ENCODE measurements at regions not wholly inside any gene's neighbourhood (a gene's known extent, or its start where the extent isn't known, plus 50 kb on each side); places are given as distances from the start of the nearest gene placed in this dataset.

- Mint-ChIP-seq H3K27ac (no peak overlapping the region), H3K4me1 (no peaks in the 10 kb centered on the region), H3K27me3 (peaks cover 0 to 21% (median 19%) of the 10 kb centered on the region in 3 donors), H3K9me3 (no peaks in the 10 kb centered on the region), H3K36me3 (no peaks in the 10 kb centered on the region), H3K4me3 (no peak overlapping the region)
- DNase-seq: no peak
- no peak for ATAC-seq (ENCODE audit: low read depth in 2 of 2)
Observed at GRCh38 chr6:168154263-168154917, 75.4 kb upstream of the FRMD1 start.

GRCh38 chr6:168153553-168153952 is 74.5 kb upstream of the FRMD1 start:
- Mint-ChIP-seq H3K4me3 (no peak overlapping the region), H3K4me1 (no peaks in the 10 kb centered on the region), H3K27me3 (peaks cover 4 to 21% (median 19%) of the 10 kb centered on the region in 3 donors), H3K27ac (no peak overlapping the region), H3K9me3 (no peaks in the 10 kb centered on the region), H3K36me3 (no peaks in the 10 kb centered on the region)
- no peak for DNase-seq
- no peak for ATAC-seq (ENCODE audit: low read depth in 2 of 2)

- peaks cover 4 to 21% (median 19%) of the 10 kb centered on the region in 3 donors for H3K27me3 Mint-ChIP-seq
- no peak overlapping the region for H3K27ac Mint-ChIP-seq
- no peaks in the 10 kb centered on the region for H3K4me1 Mint-ChIP-seq
- DNase-seq (no peak), ATAC-seq (ENCODE audit: low read depth in 2 of 2) (no peak)
- H3K9me3 Mint-ChIP-seq: no peaks in the 10 kb centered on the region
- no peak overlapping the region for H3K4me3 Mint-ChIP-seq
- H3K36me3 Mint-ChIP-seq: no peaks in the 10 kb centered on the region
Observed at GRCh38 chr6:168152980-168153379, 74.0 kb upstream of the FRMD1 start.

DNA sequence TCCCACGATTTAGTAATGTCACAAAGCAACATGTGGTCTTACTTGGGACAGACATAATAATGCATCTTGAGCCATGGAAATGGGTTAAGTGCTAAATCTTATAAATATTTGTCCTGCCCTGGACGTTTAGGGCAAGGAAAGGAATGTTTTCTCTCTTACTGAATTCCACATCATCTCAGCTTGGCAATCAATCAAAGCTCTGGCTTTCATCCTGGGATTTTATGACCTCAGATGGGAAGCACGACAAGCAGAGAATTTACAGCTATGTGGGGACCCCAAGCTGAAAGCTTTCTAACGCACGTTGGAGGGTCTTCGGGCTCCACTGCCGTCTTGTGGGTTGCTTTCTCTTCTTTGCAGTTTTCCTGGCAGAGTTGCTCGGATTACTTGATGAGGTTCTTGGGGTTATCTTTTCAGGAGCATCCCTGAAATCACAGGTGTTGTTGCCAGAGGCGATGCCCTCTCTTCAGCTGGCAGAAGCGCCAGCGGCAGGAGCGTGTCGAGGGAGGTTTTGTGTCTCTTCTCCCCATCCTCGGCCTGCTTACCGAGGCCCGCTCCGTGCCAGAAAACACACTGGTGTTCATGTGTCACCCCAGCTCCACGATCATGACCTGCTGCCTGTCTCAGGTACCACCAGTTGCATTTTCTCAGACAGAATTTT is 73.4 kb upstream of the FRMD1 start:
- Mint-ChIP-seq H3K27me3 (peaks cover 4 to 19% (median 17%) of the 10 kb centered on the region in 3 donors), H3K4me3 (no peak overlapping the region)
- no peak for ATAC-seq (ENCODE audit: low read depth in 2 of 2)

GRCh38 chr6:168150551-168151320 is 71.7 kb upstream of the FRMD1 start:
- DNase-seq (no peak), ATAC-seq (ENCODE audit: low read depth in 2 of 2) (no peak)
- Mint-ChIP-seq H3K27ac (no peak overlapping the region), H3K4me1 (no peaks in the 10 kb centered on the region), H3K9me3 (no peaks in the 10 kb centered on the region), H3K27me3 (peaks cover 4 to 14% (median 13%) of the 10 kb centered on the region in 3 donors), H3K4me3 (no peak overlapping the region), H3K36me3 (no peaks in the 10 kb centered on the region)

More for the DNA sequence above, 73.4 kb upstream of the FRMD1 start:
- Mint-ChIP-seq H3K4me1 (no peaks in the 10 kb centered on the region), H3K36me3 (no peaks in the 10 kb centered on the region), H3K27ac (no peak overlapping the region), H3K9me3 (no peaks in the 10 kb centered on the region)
- no peak for DNase-seq

- Mint-ChIP-seq H3K9me3 (peaks cover 0 to 13% (median 0%) of the 10 kb centered on the region in 7 donors), H3K27ac (peak overlapping the region in 1 of 6 donors; percentile 44), H3K36me3 (no peaks in the 10 kb centered on the region), H3K27me3 (peaks cover 4 to 25% (median 12%) of the 10 kb centered on the region in 3 donors), H3K4me1 (no peaks in the 10 kb centered on the region), H3K4me3 (no peak overlapping the region)
- ATAC-seq (ENCODE audit: low read depth in 2 of 2): no peak
- no peak for DNase-seq
Observed at GRCh38 chr6:168149015-168149414, 70.0 kb upstream of the FRMD1 start.

- no peak for ATAC-seq (ENCODE audit: low read depth in 2 of 2)
- no peaks in the 10 kb centered on the region for H3K4me1 Mint-ChIP-seq
- no peak overlapping the region for H3K4me3 Mint-ChIP-seq
- no peak overlapping the region for H3K27ac Mint-ChIP-seq
- DNase-seq: no peak
- peaks cover 0 to 17% (median 2%) of the 10 kb centered on the region in 7 donors for H3K9me3 Mint-ChIP-seq
- no peaks in the 10 kb centered on the region for H3K36me3 Mint-ChIP-seq
- H3K27me3 Mint-ChIP-seq: peaks cover 4 to 25% (median 17%) of the 10 kb centered on the region in 3 donors
Observed at GRCh38 chr6:168148231-168148849, 69.3 kb upstream of the FRMD1 start.

DNA sequence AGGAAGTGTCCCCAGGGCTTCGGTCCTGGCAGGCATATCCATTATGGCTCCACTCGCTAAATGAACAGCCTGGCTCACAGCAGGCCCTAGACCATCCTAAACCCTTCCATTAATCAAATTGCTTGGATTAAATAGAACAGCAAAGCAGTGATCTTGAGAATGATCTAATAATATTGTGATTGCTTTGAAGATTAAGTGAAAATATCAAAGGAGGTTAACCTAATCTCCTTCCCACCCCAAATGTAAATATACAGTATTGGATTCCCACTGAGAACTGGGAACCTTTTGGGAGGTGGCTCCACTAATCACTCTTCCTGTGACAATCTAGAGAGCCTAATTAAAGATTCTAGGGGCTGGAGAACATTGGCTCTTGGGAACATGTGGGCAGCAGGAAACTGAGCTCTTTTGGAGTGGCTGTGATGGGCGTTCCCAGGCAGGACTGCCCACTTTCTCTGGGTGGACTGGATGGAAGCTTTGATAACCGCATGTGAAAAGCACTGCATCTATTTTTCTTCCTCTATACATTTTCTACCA is 68.3 kb upstream of the FRMD1 start:
- peaks cover 9 to 25% (median 17%) of the 10 kb centered on the region in 3 donors for H3K27me3 Mint-ChIP-seq

GRCh38 chr6:168145747-168146596 is 67.0 kb upstream of the FRMD1 start:
- DNase-seq: no peak
- H3K4me3 Mint-ChIP-seq: no peak overlapping the region
- peaks cover 9 to 25% (median 17%) of the 10 kb centered on the region in 3 donors for H3K27me3 Mint-ChIP-seq
- H3K9me3 Mint-ChIP-seq: peaks cover 0 to 17% (median 2%) of the 10 kb centered on the region in 7 donors
- H3K27ac Mint-ChIP-seq: peak overlapping the region in 1 of 6 donors; percentile 18
- no peaks in the 10 kb centered on the region for H3K4me1 Mint-ChIP-seq
- no peaks in the 10 kb centered on the region for H3K36me3 Mint-ChIP-seq
- no peak for ATAC-seq (ENCODE audit: low read depth in 2 of 2)

More for the DNA sequence above, 68.3 kb upstream of the FRMD1 start:
- Mint-ChIP-seq H3K4me3 (no peak overlapping the region), H3K4me1 (no peaks in the 10 kb centered on the region), H3K27ac (peak overlapping the region in 1 of 6 donors; percentile 51), H3K36me3 (no peaks in the 10 kb centered on the region), H3K9me3 (peaks cover 0 to 17% (median 2%) of the 10 kb centered on the region in 7 donors)
- ATAC-seq (ENCODE audit: low read depth in 2 of 2) (no peak), DNase-seq (no peak)

DNA sequence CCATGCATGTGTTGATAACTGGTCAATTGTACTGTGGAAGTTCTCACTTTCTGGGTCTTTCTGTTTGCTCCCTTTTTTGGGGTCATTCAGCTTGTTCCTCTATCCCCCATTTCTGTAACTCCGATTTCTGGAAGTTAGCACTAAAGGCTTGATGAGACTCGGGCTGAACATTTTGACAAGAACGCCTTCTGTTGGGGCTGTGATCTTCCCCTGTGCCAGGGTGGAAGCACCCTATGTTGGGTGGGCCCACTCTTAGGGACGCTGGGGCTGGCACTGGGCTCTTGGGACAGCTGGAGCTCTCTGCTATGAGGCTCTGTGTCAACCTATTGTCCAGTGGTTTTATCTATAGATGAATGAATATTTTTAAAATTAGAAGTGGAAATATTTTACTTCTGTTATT is 60.1 kb upstream of the FRMD1 start:
- Mint-ChIP-seq H3K27ac (no peak overlapping the region), H3K9me3 (peaks cover 0 to 5% (median 3%) of the 10 kb centered on the region in 7 donors), H3K4me3 (no peak overlapping the region), H3K4me1 (no peaks in the 10 kb centered on the region), H3K36me3 (no peaks in the 10 kb centered on the region), H3K27me3 (peaks cover 5 to 14% (median 9%) of the 10 kb centered on the region in 3 donors)
- no peak for DNase-seq
- no peak for ATAC-seq (ENCODE audit: low read depth in 2 of 2)

- Mint-ChIP-seq H3K9me3 (peaks cover 0 to 5% (median 2%) of the 10 kb centered on the region in 7 donors), H3K4me3 (no peak overlapping the region), H3K27me3 (peaks cover 5 to 9% (median 9%) of the 10 kb centered on the region in 3 donors), H3K27ac (peak overlapping the region in 1 of 6 donors; percentile 19), H3K4me1 (no peaks in the 10 kb centered on the region), H3K36me3 (no peaks in the 10 kb centered on the region)
- DNase-seq (no peak), ATAC-seq (ENCODE audit: low read depth in 2 of 2) (no peak)
Observed at GRCh38 chr6:168138436-168138835, 59.4 kb upstream of the FRMD1 start.

DNA sequence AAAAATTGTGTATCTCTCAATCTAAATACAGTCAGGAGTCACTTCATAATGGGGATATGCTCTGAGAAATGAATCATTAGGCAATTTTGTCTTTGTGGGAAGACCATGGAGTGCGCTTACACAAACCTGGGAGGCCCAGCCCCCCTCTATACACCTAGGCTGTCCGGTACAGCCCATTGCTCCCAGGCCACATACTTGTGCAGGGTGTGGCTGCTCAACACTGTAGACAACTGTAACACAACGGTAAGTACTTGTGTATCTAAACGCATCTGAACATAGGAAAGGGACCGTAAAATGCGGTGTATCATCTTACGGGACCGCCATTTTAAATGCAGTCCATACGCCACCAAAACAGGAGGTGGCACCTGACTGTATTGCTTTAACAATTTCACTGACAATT is 58.0 kb upstream of the FRMD1 start:
- no peaks in the 10 kb centered on the region for H3K36me3 Mint-ChIP-seq
- peaks cover 0 to 14% (median 13%) of the 10 kb centered on the region in 3 donors for H3K27me3 Mint-ChIP-seq
- no peak overlapping the region for H3K27ac Mint-ChIP-seq
- H3K4me1 Mint-ChIP-seq: no peaks in the 10 kb centered on the region
- peaks cover 0 to 5% (median 2%) of the 10 kb centered on the region in 7 donors for H3K9me3 Mint-ChIP-seq
- ATAC-seq (ENCODE audit: low read depth in 2 of 2): no peak
- no peak for DNase-seq
- no peak overlapping the region for H3K4me3 Mint-ChIP-seq
